ENCODE measurements at regions not wholly inside any gene's neighbourhood (a gene's known extent, or its start where the extent isn't known, plus 50 kb on each side); places are given as distances from the start of the nearest gene placed in this dataset.

- TF ChIP-seq CTCF (IDR thresholded peaks at IDR 0.05) (no peak), POLR2A (IDR thresholded peaks at IDR 0.05) (no peak)
These were observed 366.4 kb upstream of the FTMT start for GRCh38 chr5:121485281-121485680.

All from heart left ventricle (tissue), 13 donors.